GM12873 (cell line): ENCODE measurements at regions not wholly inside any gene's neighbourhood (a gene's known extent, or its start where the extent isn't known, plus 50 kb on each side); places are given as distances from the start of the nearest gene placed in this dataset.

Source experiments
- CTCF ChIP-seq: IDR thresholded peaks from 2 replicates; pipeline ENCODE4 v1.5.1; 2012; ENCODE audit warnings: low read depth, mild to moderate bottlenecking, moderate library complexity, low read length, control low read depth; ENCODE audit not compliant: insufficient read depth; ENCODE audit errors: missing control alignments

DNA sequence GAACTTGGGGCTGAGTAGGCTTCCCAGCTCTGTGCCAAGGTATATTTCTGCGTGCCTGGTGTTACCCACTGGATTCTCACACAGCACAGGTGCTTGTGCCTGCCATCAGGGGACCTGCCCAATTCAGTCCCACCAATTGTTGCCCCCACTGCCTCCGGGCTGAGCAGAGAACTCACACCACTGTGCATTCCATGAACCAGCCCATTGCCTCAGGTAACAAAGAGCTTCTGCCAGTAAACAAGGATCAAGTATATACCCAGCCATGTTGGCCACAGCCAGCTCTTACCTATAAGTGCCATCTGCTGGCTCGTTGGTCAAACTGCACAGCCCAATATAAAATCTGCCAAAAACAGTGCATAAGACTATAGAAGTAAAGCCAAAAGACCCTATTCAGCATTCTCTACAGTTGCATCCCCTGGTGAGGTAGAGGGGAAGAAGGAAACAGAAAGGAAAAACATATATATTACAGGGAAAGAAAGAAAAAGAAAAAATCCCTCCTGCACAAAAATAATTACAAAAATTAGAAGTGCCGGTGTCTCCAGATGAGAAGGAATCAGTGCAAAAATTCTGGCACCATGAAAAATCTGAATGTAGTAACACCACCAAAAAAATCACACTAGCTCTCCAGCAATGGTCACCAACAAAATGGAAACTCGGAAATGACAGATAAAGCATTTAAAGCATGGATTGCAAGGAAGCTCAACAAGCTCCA, 241.4 kb downstream of the IBTK start:
- peak; percentile 70 for TF ChIP-seq CTCF

- TF ChIP-seq CTCF: no peak
Observed at GRCh38 chr6:82000551-82000950, 247.0 kb downstream of the IBTK start.

- no peak for TF ChIP-seq CTCF
Observed at GRCh38 chr6:81999826-82000225, 247.3 kb upstream of the TENT5A start.

DNA sequence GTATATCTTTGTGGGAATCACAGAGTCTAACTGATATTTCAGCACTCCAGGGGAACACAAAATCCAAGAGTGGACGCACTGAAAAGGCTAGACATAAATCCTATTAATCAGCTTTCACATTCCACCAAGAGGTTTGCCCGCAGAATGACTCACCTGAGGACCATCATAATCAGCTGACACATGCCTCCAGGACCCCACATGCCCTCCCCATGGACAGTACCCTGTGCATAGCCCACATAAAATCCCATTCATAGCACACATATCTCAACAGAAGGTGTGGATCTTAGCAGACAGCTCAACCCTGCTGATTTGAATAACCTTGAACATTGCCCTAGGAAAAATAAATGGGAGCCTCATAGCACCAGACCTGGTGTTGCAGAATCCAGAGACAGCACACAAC, 246.8 kb upstream of the TENT5A start:
- no peak for TF ChIP-seq CTCF

DNA sequence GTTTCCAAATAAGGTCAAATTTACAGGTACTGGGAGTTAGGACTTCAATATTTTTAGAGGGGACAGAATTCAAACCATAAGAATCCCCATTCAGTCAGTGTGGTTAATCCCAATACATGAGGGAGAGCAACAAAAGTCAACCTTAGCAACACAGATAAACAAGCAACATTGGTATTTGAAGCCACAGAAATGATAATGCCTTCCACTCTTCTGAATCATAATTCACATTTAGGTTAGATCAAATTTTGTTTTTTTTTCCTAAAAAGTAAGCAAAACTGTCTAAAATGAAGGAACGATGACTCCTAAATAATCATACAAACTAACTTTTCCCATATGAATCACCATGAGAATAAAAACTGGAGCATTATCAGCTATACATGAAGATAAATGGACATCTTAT, 246.0 kb upstream of the TENT5A start:
- TF ChIP-seq CTCF: no peak

DNA sequence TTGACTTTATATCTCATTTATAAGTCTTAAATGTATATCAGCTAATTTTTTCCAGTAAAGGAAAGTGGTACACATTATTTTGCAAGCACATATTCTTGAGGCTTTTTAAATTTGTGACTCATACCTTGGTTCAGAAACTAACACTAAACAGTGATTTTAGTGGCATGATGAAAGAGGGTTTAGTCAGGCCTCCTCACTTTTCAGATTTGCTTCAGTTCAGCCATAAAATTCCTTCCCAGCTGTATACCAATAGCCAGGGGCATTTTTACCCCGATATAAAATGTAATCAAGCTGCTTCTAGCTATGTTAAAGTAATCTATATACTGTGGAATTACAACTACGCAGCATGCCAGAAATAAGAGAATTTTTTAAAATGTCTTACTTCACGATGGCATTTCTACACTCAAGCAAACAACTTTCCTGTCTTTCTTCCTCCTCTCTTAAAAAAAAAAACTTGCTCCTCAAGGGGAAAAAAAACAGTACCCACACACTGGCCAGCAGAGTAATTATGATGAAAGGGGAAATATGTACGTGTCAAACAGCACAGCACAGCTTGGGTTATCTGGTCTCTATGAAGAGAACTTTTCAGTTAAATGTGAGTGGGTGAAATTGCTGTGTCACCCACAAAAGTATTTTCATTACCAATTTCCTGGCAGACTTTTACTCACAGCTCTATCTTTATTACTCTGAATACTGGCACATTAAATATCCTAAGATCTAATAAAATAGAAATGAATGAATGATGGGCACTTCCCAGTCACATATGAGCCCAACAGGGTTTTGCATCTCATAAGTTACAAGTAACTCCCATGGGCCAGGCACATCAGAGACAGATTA, 244.8 kb upstream of the TENT5A start:
- no peak for TF ChIP-seq CTCF

DNA sequence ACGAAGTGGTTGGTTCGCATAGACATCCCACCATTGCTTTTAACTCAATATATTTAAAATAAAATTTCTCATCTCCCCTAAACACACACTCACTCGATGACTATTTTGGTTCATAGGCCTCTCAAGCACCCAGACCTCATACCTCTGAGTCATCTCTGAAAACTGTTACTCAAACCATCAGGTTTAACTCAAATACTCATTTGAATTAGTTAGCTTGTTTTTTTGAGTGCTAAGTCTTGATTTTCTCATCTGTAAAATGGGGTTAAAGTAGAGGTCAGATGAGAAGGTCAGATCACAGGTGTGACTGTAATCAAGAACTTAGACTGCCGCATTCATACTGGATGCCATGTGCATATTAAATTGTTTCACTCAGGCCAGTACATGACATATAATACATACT, 243.9 kb upstream of the TENT5A start:
- TF ChIP-seq CTCF: no peak
